ENCODE measurements at regions not wholly inside any gene's neighbourhood (a gene's known extent, or its start where the extent isn't known, plus 50 kb on each side); places are given as distances from the start of the nearest gene placed in this dataset.

GRCh38 chr13:69198706-69199105, 908.9 kb upstream of the ATXN8OS start:
- no peak for DNase-seq (ENCODE audit: insufficient read length, low spot score)
- FAIRE-seq: no peak
- TF ChIP-seq POU2F2 (IDR thresholded peaks at IDR 0.05; ENCODE audit: low read depth, low read length): no peak
- no peak for TF ChIP-seq POLR2AphosphoS5 (IDR thresholded peaks at IDR 0.05; ENCODE audit: low read depth, low read length)

GRCh38 chr13:69194130-69194529, 913.5 kb upstream of the ATXN8OS start:
- TF ChIP-seq PAX5 (IDR thresholded peaks at IDR 0.05; ENCODE audit: insufficient read depth, low read length, severe bottlenecking) (no peak), POLR2A (IDR thresholded peaks at IDR 0.05; ENCODE audit: low read depth, low read length) (no peak), POU2F2 (IDR thresholded peaks at IDR 0.05; ENCODE audit: low read depth, low read length) (no peak), POLR2AphosphoS5 (IDR thresholded peaks at IDR 0.05; ENCODE audit: low read depth, low read length) (no peak), SPI1 (IDR thresholded peaks at IDR 0.05; ENCODE audit: low read depth, low read length) (no peak), TAF1 (IDR thresholded peaks at IDR 0.05; ENCODE audit: low read depth, low read length) (no peak)
- DNase-seq (ENCODE audit: insufficient read length, low spot score) (no peak), FAIRE-seq (no peak)

GRCh38 chr13:69180034-69180433, 927.6 kb upstream of the ATXN8OS start:
- no peak for FAIRE-seq
- DNase-seq (ENCODE audit: insufficient read length, low spot score): no peak
- TF ChIP-seq TAF1 (IDR thresholded peaks at IDR 0.05; ENCODE audit: low read depth, low read length) (no peak), POLR2AphosphoS5 (IDR thresholded peaks at IDR 0.05; ENCODE audit: low read depth, low read length) (no peak), POLR2A (IDR thresholded peaks at IDR 0.05; ENCODE audit: low read depth, low read length) (no peak), SPI1 (IDR thresholded peaks at IDR 0.05; ENCODE audit: low read depth, low read length) (no peak), PAX5 (IDR thresholded peaks at IDR 0.05; ENCODE audit: insufficient read depth, low read length, severe bottlenecking) (no peak), POU2F2 (IDR thresholded peaks at IDR 0.05; ENCODE audit: low read depth, low read length) (no peak)

GRCh38 chr13:69178000-69178399, 929.6 kb upstream of the ATXN8OS start:
- DNase-seq (ENCODE audit: insufficient read length, low spot score): no peak
- TF ChIP-seq SPI1 (IDR thresholded peaks at IDR 0.05; ENCODE audit: low read depth, low read length): no peak
- TF ChIP-seq POU2F2 (IDR thresholded peaks at IDR 0.05; ENCODE audit: low read depth, low read length): no peak
- no peak for TF ChIP-seq POLR2A (IDR thresholded peaks at IDR 0.05; ENCODE audit: low read depth, low read length)
- TF ChIP-seq PAX5 (IDR thresholded peaks at IDR 0.05; ENCODE audit: insufficient read depth, low read length, severe bottlenecking): no peak
- no peak for TF ChIP-seq TAF1 (IDR thresholded peaks at IDR 0.05; ENCODE audit: low read depth, low read length)
- no peak for TF ChIP-seq POLR2AphosphoS5 (IDR thresholded peaks at IDR 0.05; ENCODE audit: low read depth, low read length)
- FAIRE-seq: no peak

GRCh38 chr13:69168436-69168835, 939.2 kb upstream of the ATXN8OS start:
- DNase-seq (ENCODE audit: insufficient read length, low spot score) (no peak), FAIRE-seq (no peak)
- TF ChIP-seq SPI1 (IDR thresholded peaks at IDR 0.05; ENCODE audit: low read depth, low read length) (no peak), TAF1 (IDR thresholded peaks at IDR 0.05; ENCODE audit: low read depth, low read length) (no peak), POU2F2 (IDR thresholded peaks at IDR 0.05; ENCODE audit: low read depth, low read length) (no peak), POLR2A (IDR thresholded peaks at IDR 0.05; ENCODE audit: low read depth, low read length) (no peak), PAX5 (IDR thresholded peaks at IDR 0.05; ENCODE audit: insufficient read depth, low read length, severe bottlenecking) (no peak), POLR2AphosphoS5 (IDR thresholded peaks at IDR 0.05; ENCODE audit: low read depth, low read length) (no peak)

- TF ChIP-seq SPI1 (IDR thresholded peaks at IDR 0.05; ENCODE audit: low read depth, low read length): no peak
- TF ChIP-seq PAX5 (IDR thresholded peaks at IDR 0.05; ENCODE audit: insufficient read depth, low read length, severe bottlenecking): no peak
- no peak for TF ChIP-seq TAF1 (IDR thresholded peaks at IDR 0.05; ENCODE audit: low read depth, low read length)
- TF ChIP-seq POLR2AphosphoS5 (IDR thresholded peaks at IDR 0.05; ENCODE audit: low read depth, low read length): no peak
- no peak for TF ChIP-seq POLR2A (IDR thresholded peaks at IDR 0.05; ENCODE audit: low read depth, low read length)
- TF ChIP-seq POU2F2 (IDR thresholded peaks at IDR 0.05; ENCODE audit: low read depth, low read length): no peak
- DNase-seq (ENCODE audit: insufficient read length, low spot score) (no peak), FAIRE-seq (no peak)
Observed at GRCh38 chr13:69155136-69155535, 952.5 kb upstream of the ATXN8OS start.

- FAIRE-seq (no peak), DNase-seq (ENCODE audit: insufficient read length, low spot score) (no peak)
- TF ChIP-seq TAF1 (IDR thresholded peaks at IDR 0.05; ENCODE audit: low read depth, low read length) (no peak), SPI1 (IDR thresholded peaks at IDR 0.05; ENCODE audit: low read depth, low read length) (no peak), POLR2AphosphoS5 (IDR thresholded peaks at IDR 0.05; ENCODE audit: low read depth, low read length) (no peak)
Observed at GRCh38 chr13:69142101-69142500, 965.5 kb upstream of the ATXN8OS start.

- DNase-seq (ENCODE audit: insufficient read length, low spot score): no peak
- FAIRE-seq: no peak
- TF ChIP-seq POLR2AphosphoS5 (IDR thresholded peaks at IDR 0.05; ENCODE audit: low read depth, low read length) (no peak), TAF1 (IDR thresholded peaks at IDR 0.05; ENCODE audit: low read depth, low read length) (no peak), POLR2A (IDR thresholded peaks at IDR 0.05; ENCODE audit: low read depth, low read length) (no peak), SPI1 (IDR thresholded peaks at IDR 0.05; ENCODE audit: low read depth, low read length) (no peak), POU2F2 (IDR thresholded peaks at IDR 0.05; ENCODE audit: low read depth, low read length) (no peak), PAX5 (IDR thresholded peaks at IDR 0.05; ENCODE audit: insufficient read depth, low read length, severe bottlenecking) (no peak)
Observed at GRCh38 chr13:69124996-69125395, 982.6 kb upstream of the ATXN8OS start.

- TF ChIP-seq PAX5 (IDR thresholded peaks at IDR 0.05; ENCODE audit: insufficient read depth, low read length, severe bottlenecking) (no peak), POU2F2 (IDR thresholded peaks at IDR 0.05; ENCODE audit: low read depth, low read length) (no peak), POLR2AphosphoS5 (IDR thresholded peaks at IDR 0.05; ENCODE audit: low read depth, low read length) (no peak), TAF1 (IDR thresholded peaks at IDR 0.05; ENCODE audit: low read depth, low read length) (no peak)
- DNase-seq (ENCODE audit: insufficient read length, low spot score): no peak
- no peak for FAIRE-seq
Observed at GRCh38 chr13:69109891-69110525, 997.6 kb upstream of the ATXN8OS start.

GRCh38 chr13:69108486-69108885, 999.1 kb upstream of the ATXN8OS start:
- DNase-seq (ENCODE audit: insufficient read length, low spot score): no peak
- FAIRE-seq: no peak
- TF ChIP-seq POLR2AphosphoS5 (IDR thresholded peaks at IDR 0.05; ENCODE audit: low read depth, low read length) (no peak), TAF1 (IDR thresholded peaks at IDR 0.05; ENCODE audit: low read depth, low read length) (no peak), POLR2A (IDR thresholded peaks at IDR 0.05; ENCODE audit: low read depth, low read length) (no peak), SPI1 (IDR thresholded peaks at IDR 0.05; ENCODE audit: low read depth, low read length) (no peak), PAX5 (IDR thresholded peaks at IDR 0.05; ENCODE audit: insufficient read depth, low read length, severe bottlenecking) (no peak), POU2F2 (IDR thresholded peaks at IDR 0.05; ENCODE audit: low read depth, low read length) (no peak)
